ENCODE measurements at regions not wholly inside any gene's neighbourhood (a gene's known extent, or its start where the extent isn't known, plus 50 kb on each side); places are given as distances from the start of the nearest gene placed in this dataset.

DNA sequence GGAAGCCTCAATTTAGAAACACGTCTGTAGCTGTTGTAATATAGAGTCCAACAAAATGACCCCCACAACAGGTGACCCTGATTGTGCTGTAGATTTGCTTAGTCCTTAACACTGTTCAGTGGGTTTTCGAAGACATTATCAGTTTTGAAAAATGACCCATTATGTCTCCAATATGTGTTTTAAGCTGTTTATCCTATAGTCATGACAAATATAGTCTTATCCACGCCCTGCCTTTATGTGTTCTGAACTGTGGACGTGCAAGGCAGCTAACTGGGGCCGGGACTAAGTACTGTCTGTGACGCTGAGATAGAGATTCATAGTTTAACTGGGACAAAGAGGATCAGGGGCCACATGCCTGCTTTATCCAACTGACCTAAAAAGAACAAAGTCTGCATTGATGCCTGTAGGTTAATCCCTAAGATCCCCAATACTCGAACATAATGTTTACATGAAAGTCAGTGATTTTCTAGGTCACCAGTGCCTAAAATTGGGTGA is 192.4 kb downstream of the CD83 start:
- ATAC-seq, result no peak
- DNase-seq (ENCODE audit: low spot score), result no peak
- in situ Hi-C loops (cut with HindIII; ENCODE audit: extremely low pct_ligation_motif_present, low pct_unique_long_range_greater_than_20kb), result no loop called here
- POLR2A ChIA-PET, result no interaction called here
- Histone ChIP-seq H3K4me2 (ENCODE audit: low read depth, low read length) (no peak overlapping the region), H3K36me3 (replicated peaks in 1 of 2; ENCODE audit: control insufficient read depth in 1 of 2, insufficient read depth in 2 of 2, low read length in 2 of 2) (no peaks in the 10 kb centered on the region), H4K20me1 (ENCODE audit: insufficient read depth, low read length) (no peaks in the 10 kb centered on the region), H3K27ac (ENCODE audit: extremely low read length, insufficient read depth, low read length) (no peak overlapping the region), H3K4me1 (ENCODE audit: insufficient read depth, low read length) (peaks cover 11% of the 10 kb centered on the region), H3K4me3 (replicated peaks in 1 of 3; ENCODE audit: insufficient read depth in 1 of 3, low read depth in 2 of 3, low read length in 3 of 3) (no peak overlapping the region), H3K27me3 (ENCODE audit: control insufficient read depth in 1 of 2, insufficient read depth in 2 of 2, low read length in 2 of 2) (peaks cover 0 to 11% of the 10 kb centered on the region in 2 experiments; a peak in 2 of 5 replicates), H2AFZ (ENCODE audit: low read length) (no peak overlapping the region), H3K79me2 (ENCODE audit: insufficient read depth, low read length) (no peaks in the 10 kb centered on the region), H3K9me3 (ENCODE audit: low read length) (no peaks in the 10 kb centered on the region), H3K9ac (ENCODE audit: insufficient read depth, low read depth, low read length) (no peak overlapping the region)
- intact Hi-C loops (cut with micrococcal nuclease; ENCODE audit: unreplicated experiment), result no loop called here
- WGBS (ENCODE audit: low lambda C conversion rate), result 6% methylated on average over 7 of the region's 7 CpGs
- TF ChIP-seq U2AF2 (IDR thresholded peaks at IDR 0.05; ENCODE audit: low read depth, low read length) (no peak), ZNF441 (CRISPR knock-in tag; IDR thresholded peaks at IDR 0.05; ENCODE audit: borderline replicate concordance) (no peak), ATRX (CRISPR knock-in tag; IDR thresholded peaks at IDR 0.05; ENCODE audit: borderline replicate concordance) (no peak)
- TF ChIP-seq, protein P1, sequence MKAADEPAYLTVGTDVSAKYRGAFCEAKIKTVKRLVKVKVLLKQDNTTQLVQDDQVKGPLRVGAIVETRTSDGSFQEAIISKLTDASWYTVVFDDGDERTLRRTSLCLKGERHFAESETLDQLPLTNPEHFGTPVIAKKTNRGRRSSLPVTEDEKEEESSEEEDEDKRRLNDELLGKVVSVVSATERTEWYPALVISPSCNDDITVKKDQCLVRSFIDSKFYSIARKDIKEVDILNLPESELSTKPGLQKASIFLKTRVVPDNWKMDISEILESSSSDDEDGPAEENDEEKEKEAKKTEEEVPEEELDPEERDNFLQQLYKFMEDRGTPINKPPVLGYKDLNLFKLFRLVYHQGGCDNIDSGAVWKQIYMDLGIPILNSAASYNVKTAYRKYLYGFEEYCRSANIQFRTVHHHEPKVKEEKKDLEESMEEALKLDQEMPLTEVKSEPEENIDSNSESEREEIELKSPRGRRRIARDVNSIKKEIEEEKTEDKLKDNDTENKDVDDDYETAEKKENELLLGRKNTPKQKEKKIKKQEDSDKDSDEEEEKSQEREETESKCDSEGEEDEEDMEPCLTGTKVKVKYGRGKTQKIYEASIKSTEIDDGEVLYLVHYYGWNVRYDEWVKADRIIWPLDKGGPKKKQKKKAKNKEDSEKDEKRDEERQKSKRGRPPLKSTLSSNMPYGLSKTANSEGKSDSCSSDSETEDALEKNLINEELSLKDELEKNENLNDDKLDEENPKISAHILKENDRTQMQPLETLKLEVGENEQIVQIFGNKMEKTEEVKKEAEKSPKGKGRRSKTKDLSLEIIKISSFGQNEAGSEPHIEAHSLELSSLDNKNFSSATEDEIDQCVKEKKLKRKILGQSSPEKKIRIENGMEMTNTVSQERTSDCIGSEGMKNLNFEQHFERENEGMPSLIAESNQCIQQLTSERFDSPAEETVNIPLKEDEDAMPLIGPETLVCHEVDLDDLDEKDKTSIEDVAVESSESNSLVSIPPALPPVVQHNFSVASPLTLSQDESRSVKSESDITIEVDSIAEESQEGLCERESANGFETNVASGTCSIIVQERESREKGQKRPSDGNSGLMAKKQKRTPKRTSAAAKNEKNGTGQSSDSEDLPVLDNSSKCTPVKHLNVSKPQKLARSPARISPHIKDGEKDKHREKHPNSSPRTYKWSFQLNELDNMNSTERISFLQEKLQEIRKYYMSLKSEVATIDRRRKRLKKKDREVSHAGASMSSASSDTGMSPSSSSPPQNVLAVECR (CRISPR knock-in tag; IDR thresholded peaks at IDR 0.05; ENCODE audit: borderline replicate concordance), result no peak
- TF ChIP-seq, protein P2, sequence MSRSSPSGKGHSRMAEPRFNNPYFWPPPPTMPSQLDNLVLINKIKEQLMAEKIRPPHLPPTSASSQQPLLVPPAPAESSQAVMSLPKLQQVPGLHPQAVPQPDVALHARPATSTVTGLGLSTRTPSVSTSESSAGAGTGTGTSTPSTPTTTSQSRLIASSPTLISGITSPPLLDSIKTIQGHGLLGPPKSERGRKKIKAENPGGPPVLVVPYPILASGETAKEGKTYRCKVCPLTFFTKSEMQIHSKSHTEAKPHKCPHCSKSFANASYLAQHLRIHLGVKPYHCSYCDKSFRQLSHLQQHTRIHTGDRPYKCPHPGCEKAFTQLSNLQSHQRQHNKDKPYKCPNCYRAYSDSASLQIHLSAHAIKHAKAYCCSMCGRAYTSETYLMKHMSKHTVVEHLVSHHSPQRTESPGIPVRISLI (CRISPR knock-in tag; IDR thresholded peaks at IDR 0.05; ENCODE audit: borderline replicate concordance), result no peak
- no TSS peak for BruUV-seq (replicated peaks)
- no peak for FAIRE-seq
- CTCF ChIA-PET (ENCODE audit: low intra/inter-chr PET ratio, low total read pairs), result no interaction called here

All from HepG2 (cell line).